HEK293T (cell line): ENCODE measurements at regions not wholly inside any gene's neighbourhood (a gene's known extent, or its start where the extent isn't known, plus 50 kb on each side); places are given as distances from the start of the nearest gene placed in this dataset.

Experiments used
- ARNT ChIP-seq: fragments of 450-650 bp; IDR thresholded peaks from 2 replicates; pipeline ENCODE4 v1.6.1; 2017; ENCODE audit warnings: mild to moderate bottlenecking
- BHLHE40 ChIP-seq: fragments of 450-650 bp; IDR thresholded peaks from 2 replicates; pipeline ENCODE4 v1.6.1; 2016; ENCODE audit warnings: mild to moderate bottlenecking, moderate library complexity, borderline replicate concordance
- ELF4 ChIP-seq: fragments of 450-650 bp; IDR thresholded peaks from 2 replicates; pipeline ENCODE4 v1.6.1; 2017; ENCODE audit warnings: antibody characterized with exemption
- FOXM1 ChIP-seq: fragments of 450-650 bp; IDR thresholded peaks from 2 replicates; pipeline ENCODE4 v1.6.1; 2017; ENCODE audit warnings: mild to moderate bottlenecking, borderline replicate concordance
- HDGF ChIP-seq: fragments of 450-650 bp; IDR thresholded peaks from 2 replicates; pipeline ENCODE4 v1.6.1; 2017; ENCODE audit warnings: antibody characterized with exemption, borderline replicate concordance
- L3MBTL2 ChIP-seq: fragments of 450-650 bp; conservative IDR thresholded peaks from 2 replicates; pipeline ENCODE4 v1.6.1; 2016; ENCODE audit warnings: mild to moderate bottlenecking
- LEF1 ChIP-seq: fragments of 450-650 bp; IDR thresholded peaks from 2 replicates; pipeline ENCODE4 v1.6.1; 2017; ENCODE audit warnings: mild to moderate bottlenecking, borderline replicate concordance
- SP1 ChIP-seq: fragments of 450-650 bp; IDR thresholded peaks from 2 replicates; pipeline ENCODE4 v1.6.1; 2017
- TARDBP ChIP-seq: fragments of 450-650 bp; IDR thresholded peaks from 2 replicates; pipeline ENCODE4 v1.6.1; 2016

DNA sequence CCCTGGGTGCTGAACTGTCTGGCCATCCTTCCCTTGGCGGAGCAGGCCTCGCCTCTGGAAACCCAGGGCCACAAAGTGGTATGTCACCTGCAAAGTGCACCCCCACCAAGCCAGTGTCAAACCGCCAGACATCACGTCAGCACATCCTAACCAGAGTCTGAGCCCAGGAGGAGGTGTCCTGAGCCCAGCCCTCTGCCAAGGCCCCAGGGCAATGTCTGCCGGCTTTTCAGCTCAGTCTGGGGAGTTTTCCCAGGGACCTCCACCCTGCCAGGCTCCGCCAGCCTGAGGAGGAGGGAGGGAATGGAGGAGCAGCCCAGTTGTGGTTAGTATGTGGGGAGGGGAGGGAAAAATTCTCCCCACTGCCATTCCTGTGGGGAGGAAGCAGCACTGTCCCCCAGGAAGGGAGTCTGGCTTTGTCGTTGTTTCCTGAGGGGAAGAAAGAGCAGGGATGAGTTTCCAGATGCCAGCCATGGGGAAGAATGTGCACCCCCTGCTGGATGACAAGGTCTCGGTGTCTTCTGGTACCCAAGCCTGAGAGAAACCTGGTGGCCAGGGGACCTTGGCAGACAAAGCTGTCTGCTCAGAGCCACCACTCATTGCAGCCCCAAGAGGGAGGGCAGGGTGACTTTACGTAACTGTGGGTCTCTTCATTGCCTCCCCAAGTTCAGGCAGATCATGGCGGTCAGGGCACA, 81.4 kb upstream of the CD82 start:
- TF ChIP-seq SP1 = no peak
- no peak for TF ChIP-seq TARDBP
- TF ChIP-seq LEF1 = no peak
- no peak for TF ChIP-seq L3MBTL2
- TF ChIP-seq FOXM1 = no peak
- TF ChIP-seq ARNT = no peak
- TF ChIP-seq BHLHE40 = no peak
- no peak for TF ChIP-seq ELF4
- TF ChIP-seq HDGF = no peak
